ENCODE measurements at regions not wholly inside any gene's neighbourhood (a gene's known extent, or its start where the extent isn't known, plus 50 kb on each side); places are given as distances from the start of the nearest gene placed in this dataset.

- no peak for DNase-seq (ENCODE audit: low spot score in 2 of 2)
- WGBS, 2 donors = 9 to 11% methylated on average over 7 to 11 of the region's 16 CpGs
- no peaks in the 10 kb centered on the region for H3K27me3 ChIP-seq
Measured at GRCh38 chr22:49197505-49197904, 630.2 kb downstream of the BRD1 start.

DNA sequence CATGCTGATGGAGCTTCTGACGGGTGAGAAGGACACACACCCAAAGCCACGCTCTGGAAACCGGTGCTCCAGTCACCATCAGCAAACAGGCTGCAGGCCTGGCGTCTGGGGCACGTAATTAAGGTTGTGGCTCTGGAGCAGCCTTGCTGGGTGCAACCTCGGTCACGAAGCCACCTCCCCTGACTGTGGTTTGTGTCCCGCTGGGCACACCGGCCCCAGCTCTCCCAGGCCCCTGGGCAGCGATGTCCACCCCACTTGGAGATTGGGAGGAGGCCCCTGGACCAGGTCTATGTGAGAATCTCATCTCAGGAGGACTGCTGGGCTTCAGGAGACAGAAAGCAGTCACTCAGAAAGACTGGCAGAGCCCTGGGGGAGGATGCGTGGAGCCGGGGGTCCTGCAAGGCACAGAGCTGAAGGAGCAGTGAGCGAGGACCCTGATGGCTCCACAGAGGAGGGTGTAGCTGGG is 631.6 kb downstream of the BRD1 start:
- no peak overlapping the region for H3K27ac ChIP-seq
- H3K9me3 ChIP-seq = no peaks in the 10 kb centered on the region
- TF ChIP-seq, protein P1, sequence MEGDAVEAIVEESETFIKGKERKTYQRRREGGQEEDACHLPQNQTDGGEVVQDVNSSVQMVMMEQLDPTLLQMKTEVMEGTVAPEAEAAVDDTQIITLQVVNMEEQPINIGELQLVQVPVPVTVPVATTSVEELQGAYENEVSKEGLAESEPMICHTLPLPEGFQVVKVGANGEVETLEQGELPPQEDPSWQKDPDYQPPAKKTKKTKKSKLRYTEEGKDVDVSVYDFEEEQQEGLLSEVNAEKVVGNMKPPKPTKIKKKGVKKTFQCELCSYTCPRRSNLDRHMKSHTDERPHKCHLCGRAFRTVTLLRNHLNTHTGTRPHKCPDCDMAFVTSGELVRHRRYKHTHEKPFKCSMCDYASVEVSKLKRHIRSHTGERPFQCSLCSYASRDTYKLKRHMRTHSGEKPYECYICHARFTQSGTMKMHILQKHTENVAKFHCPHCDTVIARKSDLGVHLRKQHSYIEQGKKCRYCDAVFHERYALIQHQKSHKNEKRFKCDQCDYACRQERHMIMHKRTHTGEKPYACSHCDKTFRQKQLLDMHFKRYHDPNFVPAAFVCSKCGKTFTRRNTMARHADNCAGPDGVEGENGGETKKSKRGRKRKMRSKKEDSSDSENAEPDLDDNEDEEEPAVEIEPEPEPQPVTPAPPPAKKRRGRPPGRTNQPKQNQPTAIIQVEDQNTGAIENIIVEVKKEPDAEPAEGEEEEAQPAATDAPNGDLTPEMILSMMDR (IDR thresholded peaks at IDR 0.05) = no peak
- TF ChIP-seq EP300 (IDR thresholded peaks at IDR 0.05) (no peak), POLR2A (IDR thresholded peaks at IDR 0.05) (no peak)
- 79 to 87% methylated on average over 12 to 13 of the region's 13 CpGs for WGBS, 2 donors
- no peaks in the 10 kb centered on the region for H3K36me3 ChIP-seq
- no peak overlapping the region for H3K4me3 ChIP-seq
- DNase-seq (ENCODE audit: low spot score in 2 of 2) = no peak
- no peaks in the 10 kb centered on the region for H3K27me3 ChIP-seq
- H3K4me1 ChIP-seq = peaks cover 0 to 6% (median 0%) of the 10 kb centered on the region in 4 donors

More at GRCh38 chr22:49197505-49197904, 630.2 kb downstream of the BRD1 start:
- H3K27ac ChIP-seq = no peak overlapping the region
- H3K4me1 ChIP-seq = peaks cover 0 to 6% (median 0%) of the 10 kb centered on the region in 4 donors
- H3K36me3 ChIP-seq = no peaks in the 10 kb centered on the region
- no peak overlapping the region for H3K4me3 ChIP-seq
- no peaks in the 10 kb centered on the region for H3K9me3 ChIP-seq
- TF ChIP-seq EP300 (IDR thresholded peaks at IDR 0.05) (no peak), POLR2A (IDR thresholded peaks at IDR 0.05) (no peak)
- TF ChIP-seq, protein P1 (IDR thresholded peaks at IDR 0.05) = no peak

DNA sequence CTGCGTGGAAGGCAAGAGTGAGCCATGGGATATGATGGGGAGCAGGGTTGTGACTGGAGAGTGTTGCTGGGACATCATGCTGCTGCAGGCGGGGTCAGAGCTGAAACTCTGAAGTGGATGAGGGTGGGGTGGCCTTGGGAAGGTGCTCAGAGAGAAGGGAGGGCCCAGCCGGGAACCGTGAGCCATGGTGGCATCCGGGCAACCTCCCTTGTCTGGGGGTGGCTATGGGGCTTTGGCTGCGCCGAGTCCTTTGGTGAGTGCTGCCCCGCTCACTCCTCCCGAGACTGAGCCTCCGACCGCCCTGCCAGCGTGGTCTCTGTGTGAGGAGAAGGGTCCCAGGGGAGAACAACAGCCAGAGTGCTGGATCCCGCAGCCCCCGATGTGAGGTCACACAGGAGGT is 632.0 kb downstream of the BRD1 start:
- Histone ChIP-seq H3K4me1 (peaks cover 0 to 6% (median 0%) of the 10 kb centered on the region in 4 donors), H3K4me3 (no peak overlapping the region), H3K9me3 (no peaks in the 10 kb centered on the region), H3K27me3 (no peaks in the 10 kb centered on the region), H3K27ac (no peak overlapping the region), H3K36me3 (no peaks in the 10 kb centered on the region)
- 84% methylated on average over 12 to 14 of the region's 14 CpGs for WGBS, 2 donors
- no peak for DNase-seq (ENCODE audit: low spot score in 2 of 2)
- no peak for TF ChIP-seq POLR2A (IDR thresholded peaks at IDR 0.05)
- TF ChIP-seq, protein P1 (IDR thresholded peaks at IDR 0.05) = no peak
- TF ChIP-seq EP300 (IDR thresholded peaks at IDR 0.05) = no peak

GRCh38 chr22:49193901-49194465 is 633.7 kb downstream of the BRD1 start:
- Histone ChIP-seq H3K4me3 (no peak overlapping the region), H3K27me3 (no peaks in the 10 kb centered on the region), H3K36me3 (no peaks in the 10 kb centered on the region), H3K9me3 (no peaks in the 10 kb centered on the region), H3K27ac (no peak overlapping the region), H3K4me1 (peaks cover 0 to 6% (median 0%) of the 10 kb centered on the region in 4 donors)
- 85 to 88% methylated on average over 9 to 13 of the region's 13 CpGs for WGBS, 2 donors
- TF ChIP-seq EP300 (IDR thresholded peaks at IDR 0.05) (no peak), POLR2A (IDR thresholded peaks at IDR 0.05) (no peak)
- TF ChIP-seq, protein P1 (IDR thresholded peaks at IDR 0.05) = no peak
- no peak for DNase-seq (ENCODE audit: low spot score in 2 of 2)

GRCh38 chr22:49193348-49193747 is 634.3 kb downstream of the BRD1 start:
- no peaks in the 10 kb centered on the region for H3K36me3 ChIP-seq
- no peaks in the 10 kb centered on the region for H3K9me3 ChIP-seq
- no peak for TF ChIP-seq EP300 (IDR thresholded peaks at IDR 0.05)
- TF ChIP-seq, protein P1 (IDR thresholded peaks at IDR 0.05) = no peak
- no peak for TF ChIP-seq POLR2A (IDR thresholded peaks at IDR 0.05)
- H3K4me1 ChIP-seq = peaks cover 0 to 6% (median 0%) of the 10 kb centered on the region in 4 donors
- WGBS, 2 donors = 85 to 87% methylated on average over 14 of the region's 14 CpGs
- DNase-seq (ENCODE audit: low spot score in 2 of 2) = no peak
- H3K4me3 ChIP-seq = no peak overlapping the region
- H3K27ac ChIP-seq = no peak overlapping the region
- H3K27me3 ChIP-seq = no peaks in the 10 kb centered on the region

All from tibial nerve (tissue), 4 donors.